Esophagus muscularis mucosa (tissue), 3 donors: ENCODE measurements at regions not wholly inside any gene's neighbourhood (a gene's known extent, or its start where the extent isn't known, plus 50 kb on each side); places are given as distances from the start of the nearest gene placed in this dataset.

ENCODE experiments used
- CTCF ChIP-seq, 3 experiments: fragments of 200-600 bp in 2 of 3; fragments of 450-650 bp in 1 of 3; sonication (generic) in 2 of 3; IDR thresholded peaks; one replicate each; pipeline ENCODE4 v1.5.1; 2017 to 2019; ENCODE audit warnings: antibody characterized with exemption in 3 of 3, mild to moderate bottlenecking in 2 of 3, moderate library complexity in 1 of 3
- POLR2AphosphoS5 ChIP-seq, 2 donors: sonication (generic); formaldehyde crosslinking; IDR thresholded peaks; one replicate each; pipeline ENCODE4 v1.6.1; 2017; ENCODE audit warnings: antibody characterized with exemption in 2 of 2

- no peak for TF ChIP-seq CTCF (IDR thresholded peaks at IDR 0.05)
- no peak for TF ChIP-seq POLR2AphosphoS5 (IDR thresholded peaks at IDR 0.05)
Measured at GRCh38 chrX:69010339-69010738, 154.9 kb downstream of the PJA1 start.
